Neural progenitor cell (in vitro differentiated cells): ENCODE measurements at regions not wholly inside any gene's neighbourhood (a gene's known extent, or its start where the extent isn't known, plus 50 kb on each side); places are given as distances from the start of the nearest gene placed in this dataset.

Experiments used
- CTCF ChIP-seq: fragments of 200-600 bp; sonication (generic); IDR thresholded peaks from 2 replicates; pipeline ENCODE4 v1.5.1; 2017; ENCODE audit warnings: antibody characterized with exemption, mild to moderate bottlenecking
- EZH2 ChIP-seq: fragments of 200-600 bp; sonication (generic); IDR thresholded peaks from 2 replicates; pipeline ENCODE4 v1.6.1; 2017; ENCODE audit warnings: antibody characterized with exemption, mild to moderate bottlenecking, moderate library complexity
- EZH2phosphoT487 ChIP-seq: fragments of 200-600 bp; sonication (generic); IDR thresholded peaks from 2 replicates; pipeline ENCODE4 v1.6.1; 2017; ENCODE audit warnings: antibody characterized with exemption

- TF ChIP-seq CTCF (no peak), EZH2phosphoT487 (no peak), EZH2 (no peak)
These were observed 408.8 kb downstream of the NUP35 start for GRCh38 chr2:183533021-183533420.
